ENCODE measurements at regions not wholly inside any gene's neighbourhood (a gene's known extent, or its start where the extent isn't known, plus 50 kb on each side); places are given as distances from the start of the nearest gene placed in this dataset.

- H3K4me3 ChIP-seq (ENCODE audit: low read depth, low read length), result no peak overlapping the region
- DNase-seq (ENCODE audit: low read depth), result no peak
- TF ChIP-seq CTCF (IDR thresholded peaks at IDR 0.05; ENCODE audit: insufficient read depth, low read depth, low read length), result no peak
These were observed 481.1 kb upstream of the NEGR1 start for GRCh38 chr1:72763481-72763880.

GRCh38 chr1:72759486-72759885 lies 477.1 kb upstream of the NEGR1 start:
- TF ChIP-seq CTCF (IDR thresholded peaks at IDR 0.05; ENCODE audit: insufficient read depth, low read depth, low read length), result no peak
- DNase-seq (ENCODE audit: low read depth), result no peak
- H3K4me3 ChIP-seq (ENCODE audit: low read depth, low read length), result no peak overlapping the region

DNA sequence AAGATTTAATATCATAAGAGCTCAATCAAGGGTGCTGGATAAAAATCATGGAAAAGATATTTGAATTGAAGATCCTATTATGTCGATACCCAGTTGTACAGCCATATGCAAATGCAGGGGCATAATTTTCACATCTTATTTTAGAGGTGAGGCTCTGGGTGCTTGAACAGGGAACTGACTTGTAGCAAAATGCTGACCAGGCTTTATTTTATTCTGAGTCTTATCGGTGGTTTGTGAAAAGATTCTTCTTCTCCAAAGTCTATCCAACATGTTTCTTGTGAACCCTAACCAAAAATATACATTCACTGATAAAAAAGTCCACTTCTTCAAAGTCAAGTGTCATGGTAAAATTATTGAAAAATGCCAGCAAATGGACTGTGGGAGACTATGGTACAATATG lies 475.5 kb upstream of the NEGR1 start:
- DNase-seq (ENCODE audit: low read depth), result no peak
- no peak for TF ChIP-seq CTCF (IDR thresholded peaks at IDR 0.05; ENCODE audit: insufficient read depth, low read depth, low read length)
- no peak overlapping the region for H3K4me3 ChIP-seq (ENCODE audit: low read depth, low read length)

- H3K4me3 ChIP-seq (ENCODE audit: low read depth, low read length), result no peak overlapping the region
- TF ChIP-seq CTCF (IDR thresholded peaks at IDR 0.05; ENCODE audit: insufficient read depth, low read depth, low read length), result no peak
- DNase-seq (ENCODE audit: low read depth), result no peak
These were observed 463.1 kb upstream of the NEGR1 start for GRCh38 chr1:72745413-72745812.

GRCh38 chr1:72734415-72734814 lies 452.1 kb upstream of the NEGR1 start:
- TF ChIP-seq CTCF (IDR thresholded peaks at IDR 0.05; ENCODE audit: insufficient read depth, low read depth, low read length), result no peak
- no peak for DNase-seq (ENCODE audit: low read depth)
- no peak overlapping the region for H3K4me3 ChIP-seq (ENCODE audit: low read depth, low read length)

DNA sequence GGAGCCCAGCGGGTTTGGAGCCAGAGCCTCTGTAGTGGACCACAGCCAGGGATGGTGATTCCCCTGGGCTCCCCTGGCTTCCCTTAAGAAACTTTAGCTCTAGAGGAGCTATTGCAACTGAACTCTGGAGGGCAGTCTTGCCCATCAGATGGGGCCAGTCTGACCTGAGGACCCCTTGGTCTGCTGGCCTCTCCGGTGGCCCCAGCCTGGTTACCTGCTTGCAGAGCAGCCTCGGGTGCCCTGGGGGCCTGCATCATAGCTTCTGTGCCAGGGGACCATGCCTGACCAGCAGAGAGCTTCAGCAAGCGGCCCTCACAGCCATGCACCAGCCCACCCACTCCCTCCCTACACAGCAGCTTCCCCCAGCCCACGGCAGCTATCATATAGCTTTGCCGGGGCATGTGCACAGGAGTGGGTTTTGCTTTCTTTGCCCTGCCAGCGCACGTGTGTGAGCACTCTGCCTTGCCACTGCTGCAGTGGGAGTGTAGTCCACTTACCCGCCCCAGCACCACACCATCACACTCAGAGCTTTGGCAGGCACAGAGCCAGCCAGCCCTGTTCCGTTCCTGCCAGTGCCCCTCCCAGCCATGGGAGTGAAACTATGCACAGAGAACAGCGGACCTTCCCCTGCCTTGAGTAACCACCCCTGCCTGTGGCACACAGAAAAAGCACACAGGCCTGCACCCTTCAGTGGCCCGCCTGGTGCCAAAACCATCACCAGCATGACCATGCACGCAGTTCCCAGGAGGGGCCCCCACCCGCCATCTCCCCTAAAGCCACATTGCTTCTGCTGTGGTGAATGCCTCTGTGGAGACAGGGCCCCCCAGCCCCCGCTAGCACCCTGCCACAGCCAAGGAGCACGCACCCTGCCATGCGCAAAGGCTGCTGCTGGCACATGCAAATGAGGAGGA lies 442.9 kb upstream of the NEGR1 start:
- DNase-seq (ENCODE audit: low read depth), result no peak
- TF ChIP-seq CTCF (IDR thresholded peaks at IDR 0.05; ENCODE audit: insufficient read depth, low read depth, low read length), result no peak
- H3K4me3 ChIP-seq (ENCODE audit: low read depth, low read length), result no peak overlapping the region
